ACC112 (cell line): ENCODE measurements at regions not wholly inside any gene's neighbourhood (a gene's known extent, or its start where the extent isn't known, plus 50 kb on each side); places are given as distances from the start of the nearest gene placed in this dataset.

Experiments used
- H2AFZ ChIP-seq: fragments of 200-600 bp; sonication (generic); one replicate; pipeline ENCODE4 v1.6.0; 2017; ENCODE audit warnings: antibody characterized with exemption, low read length; ENCODE audit not compliant: unreplicated experiment
- H3K27ac ChIP-seq: fragments of 200-600 bp; sonication (generic); 2 replicates; pipeline ENCODE4 v1.5.1; 2014; ENCODE audit warnings: low read depth, mild to moderate bottlenecking, antibody characterized with exemption, low read length, moderate library complexity
- H3K27me3 ChIP-seq: fragments of 200-600 bp; sonication (generic); 2 replicates; pipeline ENCODE4 v1.6.1; 2014; ENCODE audit warnings: mild to moderate bottlenecking, antibody characterized with exemption, low read length, moderate library complexity, mixed read lengths; ENCODE audit not compliant: insufficient read depth
- H3K36me3 ChIP-seq: fragments of 200-600 bp; sonication (generic); 2 replicates; pipeline ENCODE4 v1.6.1; 2016; ENCODE audit warnings: mild to moderate bottlenecking, antibody characterized with exemption, low read length, moderate library complexity, mixed read lengths; ENCODE audit not compliant: insufficient read depth
- H3K4me1 ChIP-seq: fragments of 200-600 bp; sonication (generic); one replicate; pipeline ENCODE4 v1.6.1; 2016; ENCODE audit warnings: low read length, mixed read lengths; ENCODE audit not compliant: insufficient read depth, unreplicated experiment, control insufficient read depth
- H3K4me3 ChIP-seq: fragments of 200-600 bp; sonication (generic); 2 replicates; pipeline ENCODE4 v1.5.1; 2014; ENCODE audit warnings: mild to moderate bottlenecking, low read depth, low read length
- H3K79me2 ChIP-seq: fragments of 200-600 bp; sonication (generic); one replicate; pipeline ENCODE4 v1.6.0; 2016; ENCODE audit warnings: low read length; ENCODE audit not compliant: control insufficient read depth, unreplicated experiment, insufficient read depth

DNA sequence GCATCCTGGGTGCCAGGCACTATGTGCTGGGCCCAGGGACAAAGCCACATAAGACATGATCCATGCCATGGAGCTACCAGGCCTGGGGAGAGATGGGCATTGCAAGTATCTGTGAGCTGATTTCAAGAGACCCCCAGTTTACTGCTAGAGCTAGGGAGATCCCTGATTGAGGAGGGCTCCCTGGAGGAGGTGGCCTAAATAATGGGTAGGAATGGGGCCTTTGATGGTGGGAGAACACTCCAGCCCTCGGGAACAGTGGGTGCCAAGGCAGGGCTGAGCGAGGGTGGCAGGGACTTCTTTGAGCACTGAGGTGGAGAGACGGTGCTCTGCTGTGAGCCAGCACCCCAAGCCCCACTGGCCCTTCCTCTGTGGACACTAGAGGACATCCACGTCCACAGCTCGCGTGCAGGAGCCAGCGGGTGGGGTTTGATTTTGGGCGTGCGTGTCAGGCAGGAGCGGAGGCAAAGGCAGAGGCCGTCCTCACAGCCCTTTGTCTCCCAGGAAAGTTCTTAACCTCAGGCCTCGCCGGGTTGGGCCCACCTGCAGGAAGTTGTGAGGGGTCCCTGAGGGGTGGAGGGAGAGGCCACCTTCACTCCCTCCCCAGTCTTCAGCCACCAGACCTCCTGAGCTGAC lies 52.9 kb upstream of the PPARA start:
- Histone ChIP-seq H3K27ac (no peak overlapping the region), H3K79me2 (peaks cover 85% of the 10 kb centered on the region), H3K27me3 (no peaks in the 10 kb centered on the region), H3K36me3 (no peaks in the 10 kb centered on the region), H3K4me1 (peaks cover 3% of the 10 kb centered on the region), H2AFZ (no peak overlapping the region), H3K4me3 (no peak overlapping the region)

DNA sequence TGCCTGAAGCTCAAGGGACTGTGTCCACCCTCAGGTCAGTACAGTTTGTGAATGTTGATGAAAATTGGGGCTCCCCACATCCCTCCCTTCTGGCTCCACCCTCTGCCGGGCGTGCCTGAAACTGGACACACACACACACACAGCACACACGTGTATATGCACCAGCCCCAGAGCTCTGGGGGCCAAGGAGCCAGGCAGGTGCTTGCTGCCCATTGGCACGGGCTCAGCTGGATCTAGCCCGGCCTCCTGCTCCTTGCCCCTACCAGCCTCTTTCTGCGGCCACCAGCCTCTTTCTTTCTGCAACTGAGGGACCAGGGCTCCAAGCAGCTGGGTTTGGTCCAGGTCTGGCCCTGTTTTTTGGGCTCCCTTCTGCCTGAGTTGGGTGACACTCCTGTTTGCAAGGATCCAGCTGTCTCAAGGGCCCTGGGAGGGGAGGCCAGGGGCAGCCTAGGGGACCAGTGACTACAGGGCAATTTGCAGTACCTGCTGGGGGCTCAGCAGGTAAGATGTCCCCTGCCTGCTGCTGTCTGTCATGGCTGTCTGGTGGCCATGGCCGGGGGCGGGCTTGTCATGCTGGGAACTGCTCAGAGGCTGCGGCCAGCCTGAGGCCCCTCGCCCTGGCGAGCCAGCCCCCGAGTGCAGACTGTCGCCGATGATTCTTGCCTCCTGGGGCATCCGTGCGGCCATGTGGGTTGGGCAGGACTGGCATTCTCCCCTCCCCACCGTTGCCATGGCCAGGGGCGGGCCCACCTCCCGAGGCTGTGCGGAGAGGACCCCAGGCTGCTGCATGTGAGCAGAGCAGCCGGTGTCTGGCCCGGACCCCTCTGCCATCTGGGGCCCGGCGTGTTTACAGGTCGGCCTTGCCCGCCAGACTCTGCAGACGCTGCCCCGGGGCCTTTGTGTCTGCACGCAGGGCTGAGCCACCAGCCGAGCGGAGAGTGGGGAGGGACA lies 51.5 kb upstream of the PPARA start:
- no peaks in the 10 kb centered on the region for H3K27me3 ChIP-seq
- H3K27ac ChIP-seq: no peak overlapping the region
- H2AFZ ChIP-seq: no peak overlapping the region
- H3K4me1 ChIP-seq: no peaks in the 10 kb centered on the region
- H3K36me3 ChIP-seq: no peaks in the 10 kb centered on the region
- peaks cover 85% of the 10 kb centered on the region for H3K79me2 ChIP-seq
- H3K4me3 ChIP-seq: no peak overlapping the region

DNA sequence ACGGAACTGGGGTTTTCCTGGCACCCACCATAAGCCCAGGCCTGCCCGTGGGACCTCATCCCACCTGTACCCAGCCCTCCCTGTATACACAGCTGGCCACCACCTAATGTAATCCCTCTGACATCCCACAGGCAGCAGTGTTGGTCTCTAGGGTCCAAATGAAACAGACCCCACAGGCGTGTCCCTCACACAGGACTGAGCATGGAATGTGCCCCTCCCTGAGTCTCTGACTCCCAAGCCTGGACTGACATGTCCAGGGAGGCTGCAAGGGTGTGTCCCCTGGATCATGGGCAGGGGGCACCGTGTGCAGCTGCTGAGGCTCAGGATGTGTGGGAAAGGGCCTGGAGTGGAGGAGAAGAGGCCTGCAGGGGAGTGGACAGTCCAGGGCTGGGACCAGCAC lies 50.6 kb upstream of the PPARA start:
- Histone ChIP-seq H3K4me3 (no peak overlapping the region), H2AFZ (no peak overlapping the region), H3K27ac (no peak overlapping the region), H3K4me1 (peaks cover 3% of the 10 kb centered on the region), H3K36me3 (no peaks in the 10 kb centered on the region), H3K79me2 (peaks cover 77% of the 10 kb centered on the region), H3K27me3 (no peaks in the 10 kb centered on the region)

DNA sequence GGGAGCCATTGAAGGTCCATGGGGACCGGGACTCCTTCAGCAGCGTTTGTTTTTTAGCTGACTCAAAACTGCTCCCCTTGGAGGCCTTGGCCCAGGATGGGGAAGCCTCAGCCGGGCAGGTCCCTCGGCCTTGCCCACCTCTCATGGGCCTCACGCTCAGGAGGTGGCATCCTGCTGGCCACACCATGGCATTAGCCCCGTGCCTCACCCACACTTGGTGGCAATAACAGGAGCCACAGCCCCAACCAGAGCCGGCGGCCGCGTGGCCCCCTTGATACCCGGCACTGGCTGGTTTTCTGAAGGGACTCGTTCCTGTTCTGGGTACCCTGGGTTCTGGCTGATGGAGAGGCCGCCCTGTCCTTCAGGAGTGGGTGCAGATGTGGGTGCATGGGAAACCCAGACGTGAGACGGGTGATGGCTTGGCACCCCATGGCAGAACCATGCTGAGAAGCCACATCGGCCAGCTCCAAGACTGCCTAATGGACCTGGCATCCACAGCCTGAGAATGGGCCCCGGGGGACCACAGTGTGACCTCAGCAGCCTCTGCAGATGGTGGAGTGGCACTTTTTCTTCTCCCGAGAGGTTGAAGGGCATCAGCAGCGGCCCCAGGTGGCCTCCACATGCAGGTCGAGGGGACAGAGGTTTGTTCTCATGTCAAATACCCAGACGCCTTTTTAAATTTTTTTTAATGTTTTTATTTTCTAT lies 49.8 kb upstream of the PPARA start:
- peaks cover 71% of the 10 kb centered on the region for H3K79me2 ChIP-seq
- no peaks in the 10 kb centered on the region for H3K36me3 ChIP-seq
- no peak overlapping the region for H3K27ac ChIP-seq
- no peak overlapping the region for H2AFZ ChIP-seq
- no peak overlapping the region for H3K4me3 ChIP-seq
- peaks cover 11% of the 10 kb centered on the region for H3K4me1 ChIP-seq
- no peaks in the 10 kb centered on the region for H3K27me3 ChIP-seq
